ENCODE measurements at regions not wholly inside any gene's neighbourhood (a gene's known extent, or its start where the extent isn't known, plus 50 kb on each side); places are given as distances from the start of the nearest gene placed in this dataset.

DNA sequence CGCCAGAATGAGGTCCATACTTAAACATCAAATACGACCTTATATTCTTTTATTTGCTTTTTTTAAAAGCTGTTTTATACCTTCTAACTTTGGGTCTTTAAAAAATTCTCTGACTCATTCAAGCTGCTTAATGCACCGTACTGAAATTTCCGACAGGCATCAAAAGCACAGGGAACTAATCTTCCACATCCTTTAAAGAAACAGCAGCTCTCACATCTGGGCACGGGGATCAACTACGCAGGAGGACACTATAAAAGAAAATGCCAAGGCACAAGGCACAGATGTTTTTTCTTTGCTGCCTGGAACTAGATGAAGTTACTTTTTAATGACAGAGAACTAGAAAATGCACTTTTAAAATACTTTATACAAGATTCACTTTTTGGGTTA, 112.4 kb upstream of the ARG1 start:
- TF ChIP-seq CTCF (optimal IDR thresholded peaks at IDR 0.05 in 1 of 3, IDR thresholded peaks at IDR 0.05 in 1 of 3, conservative IDR thresholded peaks at IDR 0.05 in 1 of 3; ENCODE audit: extremely low read depth in 1 of 3, insufficient read depth in 2 of 3, low read length in 3 of 3) (no peak), EZH2 (IDR thresholded peaks at IDR 0.05; ENCODE audit: low read length) (no peak)
